K562 (cell line): ENCODE measurements at regions not wholly inside any gene's neighbourhood (a gene's known extent, or its start where the extent isn't known, plus 50 kb on each side); places are given as distances from the start of the nearest gene placed in this dataset.

Source experiments
- ATAC-seq: fragments of 200-7000 bp; cut with Tn5 transposase; 3 replicates; pipeline ENCODE4 v1.9.1; 2020; ENCODE audit warnings: moderate library complexity
- BruUV-seq: library from RNA; stranded (reverse); fragments of 400-500 nt; replicated peaks from 2 replicates; lab custom pipeline; 2021; lab: Mats Ljungman, UMichigan
- CTCF ChIA-PET: fragments of 300-600 bp; formaldehyde crosslinking; extraction: SDS; loops from one replicate; lab custom pipeline; 2021; ENCODE audit warnings: low intra/inter-chr PET ratio; lab: Yijun Ruan, JAX
- POLR2A ChIA-PET: fragments of 300-600, 350-650 bp; sonication (Branson Sonifier 250); formaldehyde crosslinking; extraction: SDS; loops from one replicate; lab custom pipeline; 2021; ENCODE audit warnings: antibody characterized with exemption, inconsistent platforms; lab: Yijun Ruan, JAX
- DNase-seq, 4 experiments: peaks; one replicate each; pipeline versions ENCODE4 v3.0.0 to v3.0.0-alpha.2; 2011 to 2018; ENCODE audit warnings: low spot score in 3 of 4, mixed read lengths in 3 of 4; ENCODE audit errors: extremely low read depth in 1 of 4
- FAIRE-seq: peaks from 2 replicates; lab custom pipeline; 2011; peaks lifted over from hg19 to GRCh38; lab: Jason Lieb, UNC
- H2AFZ ChIP-seq: 2 replicates; pipeline ENCODE4 v1.6.0; 2011; ENCODE audit warnings: low read depth, low read length, control low read depth, inconsistent platforms
- H3K27ac ChIP-seq: fragments of 200-600 bp; 3 replicates; pipeline ENCODE4 v1.8.0; 2011; ENCODE audit warnings: low read depth, mild to moderate bottlenecking, control low read depth, inconsistent platforms, low read length, moderate library complexity, mixed read lengths; ENCODE audit errors: extremely low read depth
- H3K27me3 ChIP-seq, 2 experiments: fragments of 300-600 bp in 1 of 2; 2 replicates in 1 of 2; 3 replicates in 1 of 2; pipeline versions ENCODE4 v1.6.0 to v1.8.0; 2011; ENCODE audit warnings: inconsistent platforms in 2 of 2, low read length in 2 of 2, mild to moderate bottlenecking in 1 of 2, mixed read lengths in 1 of 2, moderate library complexity in 1 of 2; ENCODE audit not compliant: control insufficient read depth in 2 of 2, insufficient read depth in 2 of 2
- H3K36me3 ChIP-seq: fragments of 300-600 bp; 3 replicates; pipeline ENCODE4 v1.8.0; 2011; ENCODE audit warnings: mild to moderate bottlenecking, low read length, inconsistent platforms; ENCODE audit not compliant: control insufficient read depth, insufficient read depth
- H3K4me1 ChIP-seq, 2 experiments: fragments of 200-600 bp in 1 of 2; replicated peaks in 1 of 2; 2 replicates in 1 of 2; 3 replicates in 1 of 2; pipeline versions ENCODE4 v1.5.1 to v1.8.0; 2011; ENCODE audit warnings: inconsistent platforms in 2 of 2, low read length in 2 of 2, mild to moderate bottlenecking in 1 of 2, mixed read lengths in 1 of 2, moderate library complexity in 1 of 2; ENCODE audit not compliant: control insufficient read depth in 2 of 2, insufficient read depth in 2 of 2
- H3K4me2 ChIP-seq: 2 replicates; pipeline ENCODE4 v1.6.1; 2011; ENCODE audit warnings: low read length, control low read depth, inconsistent platforms, mixed read lengths; ENCODE audit not compliant: insufficient read depth
- H3K4me3 ChIP-seq: fragments of 200-600 bp; sonication (generic), shearing (Covaris generic); 2 replicates; pipeline ENCODE4 v1.5.1; 2016; ENCODE audit warnings: control low read depth, inconsistent platforms
- H3K79me2 ChIP-seq: fragments of 200-600 bp; 3 replicates; pipeline ENCODE4 v1.8.0; 2011; ENCODE audit warnings: low read length, inconsistent platforms; ENCODE audit not compliant: control insufficient read depth, insufficient read depth
- H3K9ac ChIP-seq, 2 experiments: 2 replicates each; pipeline versions ENCODE4 v1.6.0 to v1.6.1; 2011; ENCODE audit warnings: low read depth in 2 of 2, low read length in 2 of 2, control low read depth in 1 of 2, inconsistent platforms in 1 of 2, mild to moderate bottlenecking in 1 of 2, mixed read lengths in 1 of 2; ENCODE audit not compliant: insufficient read depth in 1 of 2
- H3K9me1 ChIP-seq: one replicate; pipeline ENCODE4 v1.6.0; 2011; ENCODE audit warnings: inconsistent platforms, mild to moderate bottlenecking, low read length, moderate library complexity; ENCODE audit not compliant: control insufficient read depth, insufficient read depth
- H3K9me3 ChIP-seq: replicated peaks from 2 replicates; pipeline ENCODE4 v1.5.1; 2011; ENCODE audit warnings: low read depth, low read length, inconsistent platforms; ENCODE audit not compliant: control insufficient read depth, insufficient read depth
- H4K20me1 ChIP-seq: replicated peaks from 2 replicates; pipeline ENCODE4 v1.6.1; 2011; ENCODE audit warnings: low read length, inconsistent platforms, mixed read lengths; ENCODE audit not compliant: control insufficient read depth, insufficient read depth
- ATF2 ChIP-seq: sonication (generic); formaldehyde crosslinking; IDR thresholded peaks from 2 replicates; pipeline ENCODE4 v1.8.1; 2022; ENCODE audit warnings: missing genetic modification reagents
- BMI1 ChIP-seq: fragments of 150-350 bp; IDR thresholded peaks from 2 replicates; pipeline ENCODE4 v1.6.1; 2014; ENCODE audit warnings: low read length
- ELF1 ChIP-seq: fragments of 200-800 bp; sonication (Bioruptor generic); IDR thresholded peaks from 2 replicates; pipeline ENCODE4 v1.6.1; 2016; ENCODE audit warnings: missing genetic modification characterization, missing compliant biosample characterization
- FOS ChIP-seq: IDR thresholded peaks from 3 replicates; pipeline ENCODE4 v1.6.1; 2011; ENCODE audit not compliant: insufficient read length; ENCODE audit errors: extremely low read depth
- HOXB6 ChIP-seq: fragments of 250-450 bp; sonication (Bioruptor Pico); IDR thresholded peaks from 2 replicates; pipeline ENCODE4 v1.5.1; 2022; ENCODE audit warnings: mild to moderate bottlenecking, borderline replicate concordance
- NFIC ChIP-seq: fragments of 450-650 bp; IDR thresholded peaks from 2 replicates; pipeline ENCODE4 v1.6.1; 2017; ENCODE audit warnings: mild to moderate bottlenecking, inconsistent platforms
- PRMT5 ChIP-seq: sonication (generic); formaldehyde crosslinking; IDR thresholded peaks from 2 replicates; pipeline ENCODE4 v1.5.0; 2020; ENCODE audit warnings: missing genetic modification reagents
- RBM14 ChIP-seq: fragments of 200-400 bp; formaldehyde crosslinking; IDR thresholded peaks from 2 replicates; pipeline ENCODE4 v1.6.1; 2018; ENCODE audit warnings: low read depth, mild to moderate bottlenecking, low read length, moderate library complexity, borderline replicate concordance; ENCODE audit not compliant: insufficient read depth
- SREBF1 ChIP-seq: fragments of 150-350 bp; IDR thresholded peaks from 2 replicates; pipeline ENCODE4 v1.6.1; 2014; ENCODE audit warnings: antibody characterized with exemption, low read depth, low read length, borderline replicate concordance
- SRSF7 ChIP-seq: fragments of 200-400 bp; formaldehyde crosslinking; optimal IDR thresholded peaks from 2 replicates; pipeline ENCODE3; 2017; ENCODE audit warnings: mild to moderate bottlenecking, low read depth, low read length
- WGBS: fragments of 100-300 bp; shearing (Covaris generic); methylation state at CpG from one replicate; pipeline ENCODE4 v1.1.6; 2016; ENCODE audit warnings: low coverage, mixed read lengths; ENCODE audit not compliant: insufficient coverage; ENCODE audit errors: missing lambda C conversion rate; 5-methylcytosine and 5-hydroxymethylcytosine counted together
- in situ Hi-C: fragments of 300-500 bp; cut with MboI; formaldehyde crosslinking; loops from 4 replicates; pipeline ENCODE4 v1.15.0; 2018; ENCODE audit warnings: inconsistent platforms, mixed read lengths
- intact Hi-C: fragments of 100-400 bp; cut with micrococcal nuclease; formaldehyde crosslinking; loops from 2 replicates; pipeline ENCODE4 v1.14.2; 2022
- TF ChIP-seq, protein P1 (sequence below): fragments of 150-350 bp; conservative IDR thresholded peaks from 2 replicates; pipeline ENCODE4 v1.6.1; 2014; ENCODE audit warnings: low read length

DNA sequence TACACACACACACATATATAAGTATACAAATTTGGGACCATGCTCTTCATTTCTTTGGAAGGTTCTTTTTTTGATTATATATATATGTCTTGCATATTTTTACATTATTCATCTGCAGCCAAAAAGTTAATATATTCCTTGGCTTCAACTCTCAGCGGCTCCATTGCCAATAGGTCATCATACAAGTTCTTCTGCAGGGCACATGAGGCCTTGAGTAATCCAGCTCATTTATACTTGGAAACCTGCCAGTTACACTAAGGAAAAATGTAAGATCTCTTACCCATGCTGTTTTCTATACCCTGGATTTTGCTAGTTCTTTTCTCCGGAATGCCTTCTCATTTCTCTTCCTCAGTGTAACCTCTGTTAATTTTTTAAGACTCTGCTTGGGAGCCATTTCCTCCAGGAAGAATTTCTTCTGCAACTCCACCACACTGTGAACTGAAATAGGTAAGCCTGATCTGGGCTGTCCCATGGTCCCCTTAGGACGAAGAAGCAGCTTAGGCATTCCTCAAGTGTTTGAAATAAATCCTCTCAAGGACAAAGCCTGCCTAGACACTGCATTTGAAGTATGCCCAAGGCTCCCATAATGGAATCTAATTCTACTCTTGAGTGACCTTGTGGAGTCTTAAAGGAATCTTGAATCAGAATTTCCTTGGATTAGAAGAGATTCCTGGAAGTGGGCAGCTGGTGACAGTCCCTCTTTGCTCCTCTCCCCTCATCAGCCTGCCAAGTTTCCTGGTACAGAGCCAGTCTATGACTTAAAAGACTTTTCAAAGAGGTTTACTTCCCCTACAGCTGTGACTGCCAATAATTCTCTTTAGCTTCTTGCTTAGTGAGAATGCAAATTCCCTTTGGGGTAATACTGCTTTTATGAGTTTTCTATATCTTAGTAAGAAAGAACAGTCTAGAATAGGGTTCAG, 182.8 kb downstream of the C11orf87 start:
- no peak for DNase-seq
- Histone ChIP-seq H3K36me3 (no peaks in the 10 kb centered on the region), H3K27me3 (no peaks in the 10 kb centered on the region), H3K9me1 (no peaks in the 10 kb centered on the region), H4K20me1 (no peaks in the 10 kb centered on the region), H3K9ac (no peak overlapping the region), H2AFZ (no peak overlapping the region), H3K27ac (no peak overlapping the region), H3K9me3 (no peaks in the 10 kb centered on the region), H3K4me2 (no peak overlapping the region), H3K4me1 (no peaks in the 10 kb centered on the region), H3K4me3 (no peak overlapping the region), H3K79me2 (no peaks in the 10 kb centered on the region)
- TF ChIP-seq, protein P1, sequence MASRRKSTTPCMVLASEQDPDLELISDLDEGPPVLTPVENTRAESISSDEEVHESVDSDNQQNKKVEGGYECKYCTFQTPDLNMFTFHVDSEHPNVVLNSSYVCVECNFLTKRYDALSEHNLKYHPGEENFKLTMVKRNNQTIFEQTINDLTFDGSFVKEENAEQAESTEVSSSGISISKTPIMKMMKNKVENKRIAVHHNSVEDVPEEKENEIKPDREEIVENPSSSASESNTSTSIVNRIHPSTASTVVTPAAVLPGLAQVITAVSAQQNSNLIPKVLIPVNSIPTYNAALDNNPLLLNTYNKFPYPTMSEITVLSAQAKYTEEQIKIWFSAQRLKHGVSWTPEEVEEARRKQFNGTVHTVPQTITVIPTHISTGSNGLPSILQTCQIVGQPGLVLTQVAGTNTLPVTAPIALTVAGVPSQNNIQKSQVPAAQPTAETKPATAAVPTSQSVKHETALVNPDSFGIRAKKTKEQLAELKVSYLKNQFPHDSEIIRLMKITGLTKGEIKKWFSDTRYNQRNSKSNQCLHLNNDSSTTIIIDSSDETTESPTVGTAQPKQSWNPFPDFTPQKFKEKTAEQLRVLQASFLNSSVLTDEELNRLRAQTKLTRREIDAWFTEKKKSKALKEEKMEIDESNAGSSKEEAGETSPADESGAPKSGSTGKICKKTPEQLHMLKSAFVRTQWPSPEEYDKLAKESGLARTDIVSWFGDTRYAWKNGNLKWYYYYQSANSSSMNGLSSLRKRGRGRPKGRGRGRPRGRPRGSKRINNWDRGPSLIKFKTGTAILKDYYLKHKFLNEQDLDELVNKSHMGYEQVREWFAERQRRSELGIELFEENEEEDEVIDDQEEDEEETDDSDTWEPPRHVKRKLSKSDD = no peak
- TF ChIP-seq FOS = no peak
- no peak for TF ChIP-seq PRMT5 (CRISPR knock-in tag)
- TF ChIP-seq RBM14 = no peak
- no peak for TF ChIP-seq ATF2
- no peak for TF ChIP-seq BMI1
- TF ChIP-seq SRSF7 = no peak
- TF ChIP-seq HOXB6 (CRISPR knock-in tag) = no peak
- TF ChIP-seq NFIC = no peak
- TF ChIP-seq ELF1 = no peak
- TF ChIP-seq SREBF1 = no peak
- intact Hi-C loops = no loop called here
- POLR2A ChIA-PET = no interaction called here
- WGBS = 0% methylated on average over 3 of the region's 3 CpGs
- in situ Hi-C loops = no loop called here
- ATAC-seq = no peak
- BruUV-seq = no TSS peak
- CTCF ChIA-PET = no interaction called here
- no peak for FAIRE-seq
